ENCODE measurements at regions not wholly inside any gene's neighbourhood (a gene's known extent, or its start where the extent isn't known, plus 50 kb on each side); places are given as distances from the start of the nearest gene placed in this dataset.

DNA sequence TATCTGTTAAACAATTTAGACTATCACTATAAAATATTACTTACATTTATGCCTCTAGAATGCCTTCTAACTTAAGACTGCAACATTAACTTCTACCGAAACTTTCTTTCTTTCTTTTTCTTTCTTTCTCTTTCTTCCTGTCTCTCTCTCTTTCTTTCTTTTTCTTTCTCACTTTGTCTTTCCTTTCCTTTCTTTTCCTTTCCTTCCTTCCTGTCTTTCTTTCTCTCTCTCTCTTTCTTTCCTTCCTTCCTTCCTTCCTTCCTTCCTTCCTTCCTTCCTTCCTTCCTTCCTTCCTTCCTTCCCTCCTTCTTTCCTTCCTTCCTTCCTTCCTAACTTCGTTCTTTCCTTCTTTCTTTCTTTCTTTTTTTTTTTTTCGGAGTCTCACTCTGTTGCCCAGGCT, 1071.9 kb upstream of the ATXN8OS start:
- TF ChIP-seq ZFP3 (CRISPR knock-in tag; IDR thresholded peaks at IDR 0.05): no peak
- no peak for TF ChIP-seq ESRRG (CRISPR knock-in tag; IDR thresholded peaks at IDR 0.05)
- TF ChIP-seq, protein P1, sequence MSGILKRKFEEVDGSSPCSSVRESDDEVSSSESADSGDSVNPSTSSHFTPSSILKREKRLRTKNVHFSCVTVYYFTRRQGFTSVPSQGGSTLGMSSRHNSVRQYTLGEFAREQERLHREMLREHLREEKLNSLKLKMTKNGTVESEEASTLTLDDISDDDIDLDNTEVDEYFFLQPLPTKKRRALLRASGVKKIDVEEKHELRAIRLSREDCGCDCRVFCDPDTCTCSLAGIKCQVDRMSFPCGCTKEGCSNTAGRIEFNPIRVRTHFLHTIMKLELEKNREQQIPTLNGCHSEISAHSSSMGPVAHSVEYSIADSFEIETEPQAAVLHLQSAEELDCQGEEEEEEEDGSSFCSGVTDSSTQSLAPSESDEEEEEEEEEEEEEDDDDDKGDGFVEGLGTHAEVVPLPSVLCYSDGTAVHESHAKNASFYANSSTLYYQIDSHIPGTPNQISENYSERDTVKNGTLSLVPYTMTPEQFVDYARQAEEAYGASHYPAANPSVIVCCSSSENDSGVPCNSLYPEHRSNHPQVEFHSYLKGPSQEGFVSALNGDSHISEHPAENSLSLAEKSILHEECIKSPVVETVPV (CRISPR knock-in tag; IDR thresholded peaks at IDR 0.05): no peak
- TF ChIP-seq, protein P2, sequence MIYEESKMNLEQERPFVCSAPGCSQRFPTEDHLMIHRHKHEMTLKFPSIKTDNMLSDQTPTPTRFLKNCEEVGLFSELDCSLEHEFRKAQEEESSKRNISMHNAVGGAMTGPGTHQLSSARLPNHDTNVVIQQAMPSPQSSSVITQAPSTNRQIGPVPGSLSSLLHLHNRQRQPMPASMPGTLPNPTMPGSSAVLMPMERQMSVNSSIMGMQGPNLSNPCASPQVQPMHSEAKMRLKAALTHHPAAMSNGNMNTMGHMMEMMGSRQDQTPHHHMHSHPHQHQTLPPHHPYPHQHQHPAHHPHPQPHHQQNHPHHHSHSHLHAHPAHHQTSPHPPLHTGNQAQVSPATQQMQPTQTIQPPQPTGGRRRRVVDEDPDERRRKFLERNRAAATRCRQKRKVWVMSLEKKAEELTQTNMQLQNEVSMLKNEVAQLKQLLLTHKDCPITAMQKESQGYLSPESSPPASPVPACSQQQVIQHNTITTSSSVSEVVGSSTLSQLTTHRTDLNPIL (CRISPR knock-in tag; IDR thresholded peaks at IDR 0.05; ENCODE audit: low read depth): no peak
- no peak for TF ChIP-seq ZNF565 (CRISPR knock-in tag; conservative IDR thresholded peaks at IDR 0.05; ENCODE audit: low read depth)
- no peak for TF ChIP-seq TCF4 (CRISPR knock-in tag; IDR thresholded peaks at IDR 0.05; ENCODE audit: borderline replicate concordance)
- TF ChIP-seq CSDC2 (CRISPR knock-in tag; IDR thresholded peaks at IDR 0.05): no peak
- TF ChIP-seq SNAI2 (CRISPR knock-in tag; IDR thresholded peaks at IDR 0.05): no peak
